ENCODE measurements at regions not wholly inside any gene's neighbourhood (a gene's known extent, or its start where the extent isn't known, plus 50 kb on each side); places are given as distances from the start of the nearest gene placed in this dataset.

GRCh38 chr21:25329227-25329825, 278.0 kb downstream of the MRPL39 start:
- WGBS = 52% methylated on average over 2 of the region's 2 CpGs
- Histone ChIP-seq H3K4me1 (ENCODE audit: control insufficient read depth, insufficient read depth, low read length) (no peaks in the 10 kb centered on the region), H3K27ac (ENCODE audit: low read length) (no peak overlapping the region), H3K4me3 (ENCODE audit: low read length) (no peak overlapping the region), H3K9me3 (ENCODE audit: control insufficient read depth, low read length) (no peaks in the 10 kb centered on the region), H3K27me3 (ENCODE audit: control insufficient read depth, insufficient read depth) (no peaks in the 10 kb centered on the region)
- ATAC-seq (no peak), DNase-seq (no peak)
- intact Hi-C loops (cut with DNase I) = no loop called here

GRCh38 chr21:25328736-25329135, 278.5 kb downstream of the MRPL39 start:
- intact Hi-C loops (cut with DNase I) = no loop called here
- 19% methylated on average over 1 of the region's 1 CpG for WGBS
- Histone ChIP-seq H3K27ac (ENCODE audit: low read length) (no peak overlapping the region), H3K9me3 (ENCODE audit: control insufficient read depth, low read length) (no peaks in the 10 kb centered on the region), H3K4me1 (ENCODE audit: control insufficient read depth, insufficient read depth, low read length) (no peaks in the 10 kb centered on the region), H3K4me3 (ENCODE audit: low read length) (no peak overlapping the region), H3K27me3 (ENCODE audit: control insufficient read depth, insufficient read depth) (no peaks in the 10 kb centered on the region)
- DNase-seq (no peak), ATAC-seq (no peak)

- no peak overlapping the region for H3K4me3 ChIP-seq (ENCODE audit: low read length)
- no peaks in the 10 kb centered on the region for H3K4me1 ChIP-seq (ENCODE audit: control insufficient read depth, insufficient read depth, low read length)
- H3K27ac ChIP-seq (ENCODE audit: low read length) = no peak overlapping the region
- 77% methylated on average over 2 of the region's 2 CpGs for WGBS
- H3K9me3 ChIP-seq (ENCODE audit: control insufficient read depth, low read length) = no peaks in the 10 kb centered on the region
- no peak for DNase-seq
- no peaks in the 10 kb centered on the region for H3K27me3 ChIP-seq (ENCODE audit: control insufficient read depth, insufficient read depth)
- intact Hi-C loops (cut with DNase I) = no loop called here
- ATAC-seq = no peak
Observed at GRCh38 chr21:25326181-25326580, 281.1 kb downstream of the MRPL39 start.

GRCh38 chr21:25324666-25325065, 282.6 kb downstream of the MRPL39 start:
- Histone ChIP-seq H3K9me3 (ENCODE audit: control insufficient read depth, low read length) (no peaks in the 10 kb centered on the region), H3K4me1 (ENCODE audit: control insufficient read depth, insufficient read depth, low read length) (no peaks in the 10 kb centered on the region), H3K4me3 (ENCODE audit: low read length) (no peak overlapping the region), H3K27me3 (ENCODE audit: control insufficient read depth, insufficient read depth) (no peaks in the 10 kb centered on the region), H3K27ac (ENCODE audit: low read length) (no peak overlapping the region)
- intact Hi-C loops (cut with DNase I) = no loop called here
- WGBS = 83% methylated on average over 6 of the region's 6 CpGs
- ATAC-seq (no peak), DNase-seq (no peak)

DNA sequence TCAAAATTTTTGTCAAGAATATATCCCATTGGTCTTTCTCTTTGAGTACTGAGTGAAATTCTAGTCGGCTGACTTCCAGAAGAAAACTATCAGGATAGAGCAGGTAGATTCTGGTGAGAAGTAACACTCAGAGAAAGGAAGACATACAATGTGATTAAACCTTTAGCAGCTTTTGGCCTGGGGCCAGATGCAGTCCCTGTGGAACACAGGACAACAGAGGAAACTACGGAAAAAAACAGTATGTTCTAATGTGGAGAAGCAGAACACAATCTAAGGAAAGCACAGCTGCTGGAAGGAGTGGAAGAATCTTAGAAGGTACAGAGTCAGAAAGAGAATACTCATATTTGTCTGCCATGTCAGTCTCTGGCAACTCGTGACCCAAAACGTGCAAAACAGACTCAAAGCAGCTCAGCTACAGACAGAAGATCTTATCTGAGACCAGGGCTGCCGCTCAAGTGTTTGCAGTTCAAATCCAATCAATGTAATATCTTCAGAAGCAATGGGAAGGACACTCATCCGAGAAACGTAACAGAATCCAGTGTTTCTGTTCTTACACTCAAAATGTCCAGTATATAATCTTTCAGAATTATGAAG, 283.8 kb downstream of the MRPL39 start:
- intact Hi-C loops (cut with DNase I) = no loop called here
- 59% methylated on average over 7 of the region's 7 CpGs for WGBS
- no peaks in the 10 kb centered on the region for H3K27me3 ChIP-seq (ENCODE audit: control insufficient read depth, insufficient read depth)
- H3K27ac ChIP-seq (ENCODE audit: low read length) = no peak overlapping the region
- ATAC-seq (no peak), DNase-seq (no peak)
- no peaks in the 10 kb centered on the region for H3K9me3 ChIP-seq (ENCODE audit: control insufficient read depth, low read length)
- no peaks in the 10 kb centered on the region for H3K4me1 ChIP-seq (ENCODE audit: control insufficient read depth, insufficient read depth, low read length)
- H3K4me3 ChIP-seq (ENCODE audit: low read length) = no peak overlapping the region

DNA sequence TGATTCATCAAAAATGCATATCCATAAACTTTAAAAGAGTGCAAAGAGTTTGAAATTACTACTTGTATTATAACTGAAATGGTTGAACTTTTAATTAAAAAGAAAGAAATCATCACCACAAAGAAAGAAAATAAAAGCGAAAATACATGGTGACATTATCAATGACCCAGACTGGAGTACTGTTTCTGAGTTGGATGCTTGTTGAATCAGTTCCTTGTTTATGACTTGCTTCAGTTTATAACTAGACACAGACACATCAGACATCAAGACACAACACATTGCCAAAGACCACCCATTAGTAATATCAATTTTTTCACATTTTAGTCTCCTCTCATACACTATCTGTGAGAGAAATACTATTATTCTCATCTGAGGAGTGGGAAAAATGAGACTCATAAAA, 293.0 kb downstream of the MRPL39 start:
- H3K27ac ChIP-seq (ENCODE audit: low read length) = no peak overlapping the region
- intact Hi-C loops (cut with DNase I) = loop anchor here (5.0 to 10.0 kb wide), 2 partner anchors 417 to 419 kb away; no protein-coding TSS in a partner anchor
- no peaks in the 10 kb centered on the region for H3K9me3 ChIP-seq (ENCODE audit: control insufficient read depth, low read length)
- no peak for ATAC-seq
- WGBS = 65% methylated on average over 1 of the region's 1 CpG
- no peak for DNase-seq
- H3K4me1 ChIP-seq (ENCODE audit: control insufficient read depth, insufficient read depth, low read length) = no peaks in the 10 kb centered on the region
- H3K27me3 ChIP-seq (ENCODE audit: control insufficient read depth, insufficient read depth) = no peaks in the 10 kb centered on the region
- no peak overlapping the region for H3K4me3 ChIP-seq (ENCODE audit: low read length)

- no peak overlapping the region for H3K27ac ChIP-seq (ENCODE audit: low read length)
- WGBS = 17% methylated on average over 3 of the region's 3 CpGs
- no peak overlapping the region for H3K4me3 ChIP-seq (ENCODE audit: low read length)
- H3K4me1 ChIP-seq (ENCODE audit: control insufficient read depth, insufficient read depth, low read length) = no peaks in the 10 kb centered on the region
- intact Hi-C loops (cut with DNase I) = loop anchor here (5.0 to 10.0 kb wide), 2 partner anchors 417 to 419 kb away; no protein-coding TSS in a partner anchor
- ATAC-seq (no peak), DNase-seq (no peak)
- H3K9me3 ChIP-seq (ENCODE audit: control insufficient read depth, low read length) = no peaks in the 10 kb centered on the region
- no peaks in the 10 kb centered on the region for H3K27me3 ChIP-seq (ENCODE audit: control insufficient read depth, insufficient read depth)
Observed at GRCh38 chr21:25313829-25314228, 293.5 kb downstream of the MRPL39 start.

- ATAC-seq (no peak), DNase-seq (no peak)
- H3K4me1 ChIP-seq (ENCODE audit: control insufficient read depth, insufficient read depth, low read length) = no peaks in the 10 kb centered on the region
- intact Hi-C loops (cut with DNase I) = no loop called here
- H3K4me3 ChIP-seq (ENCODE audit: low read length) = no peak overlapping the region
- no peaks in the 10 kb centered on the region for H3K9me3 ChIP-seq (ENCODE audit: control insufficient read depth, low read length)
- 74% methylated on average over 1 of the region's 1 CpG for whole genome bisulfite sequencing
- H3K27me3 ChIP-seq (ENCODE audit: control insufficient read depth, insufficient read depth) = no peaks in the 10 kb centered on the region
- no peak overlapping the region for H3K27ac ChIP-seq (ENCODE audit: low read length)
Observed at GRCh38 chr21:25307489-25307888, 299.8 kb downstream of the MRPL39 start.

DNA sequence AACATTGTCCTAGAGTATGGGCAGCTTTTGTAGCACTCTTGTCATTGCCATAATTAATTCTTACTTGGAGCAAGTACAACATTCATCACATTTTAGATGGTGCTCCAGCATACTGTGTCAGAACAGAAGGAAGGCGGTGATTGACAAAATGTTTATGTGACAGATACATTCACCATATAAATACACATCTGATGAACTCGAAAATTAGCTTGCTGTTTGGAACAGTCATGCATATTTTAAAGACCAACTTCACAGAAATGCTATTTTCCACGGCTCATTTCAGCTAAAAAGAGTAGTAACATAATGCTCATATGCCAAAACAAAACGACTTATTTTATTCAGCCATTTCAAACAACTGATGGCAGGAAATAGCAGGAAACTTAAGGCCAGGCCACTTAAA, 302.7 kb downstream of the MRPL39 start:
- H3K4me3 ChIP-seq (ENCODE audit: low read length) = no peak overlapping the region
- no peak for ATAC-seq
- 68% methylated on average over 4 of the region's 4 CpGs for WGBS
- no peaks in the 10 kb centered on the region for H3K27me3 ChIP-seq (ENCODE audit: control insufficient read depth, insufficient read depth)
- DNase-seq = no peak
- H3K4me1 ChIP-seq (ENCODE audit: control insufficient read depth, insufficient read depth, low read length) = no peaks in the 10 kb centered on the region
- intact Hi-C loops (cut with DNase I) = no loop called here
- no peak overlapping the region for H3K27ac ChIP-seq (ENCODE audit: low read length)
- H3K9me3 ChIP-seq (ENCODE audit: control insufficient read depth, low read length) = no peaks in the 10 kb centered on the region

GRCh38 chr21:25300632-25301031, 306.6 kb downstream of the MRPL39 start:
- Histone ChIP-seq H3K4me1 (ENCODE audit: control insufficient read depth, insufficient read depth, low read length) (no peaks in the 10 kb centered on the region), H3K4me3 (ENCODE audit: low read length) (no peak overlapping the region), H3K9me3 (ENCODE audit: control insufficient read depth, low read length) (no peaks in the 10 kb centered on the region), H3K27me3 (ENCODE audit: control insufficient read depth, insufficient read depth) (no peaks in the 10 kb centered on the region), H3K27ac (ENCODE audit: low read length) (no peak overlapping the region)
- 79% methylated on average over 6 of the region's 6 CpGs for WGBS
- intact Hi-C loops (cut with DNase I) = no loop called here
- DNase-seq (no peak), ATAC-seq (no peak)

- intact Hi-C loops (cut with DNase I) = no loop called here
- H3K4me1 ChIP-seq (ENCODE audit: control insufficient read depth, insufficient read depth, low read length) = no peaks in the 10 kb centered on the region
Observed at GRCh38 chr21:25298512-25299491, 308.5 kb downstream of the MRPL39 start.

More at GRCh38 chr21:25298512-25299491, 308.5 kb downstream of the MRPL39 start:
- ATAC-seq (no peak), DNase-seq (no peak)
- Histone ChIP-seq H3K4me3 (ENCODE audit: low read length) (no peak overlapping the region), H3K27ac (ENCODE audit: low read length) (no peak overlapping the region), H3K9me3 (ENCODE audit: control insufficient read depth, low read length) (no peaks in the 10 kb centered on the region), H3K27me3 (ENCODE audit: control insufficient read depth, insufficient read depth) (no peaks in the 10 kb centered on the region)
- WGBS = 82% methylated on average over 2 of the region's 2 CpGs
